CD4-positive, alpha-beta T cell treated with Interferon alpha-2 for 1 hour (primary cell): ENCODE measurements at regions not wholly inside any gene's neighbourhood (a gene's known extent, or its start where the extent isn't known, plus 50 kb on each side); places are given as distances from the start of the nearest gene placed in this dataset.

ENCODE experiments used
- DNase-seq, 2 donors: peaks; one replicate each; pipeline ENCODE4 v3.0.0-alpha.2; 2020 to 2022

GRCh38 chr14:95442016-95442632 lies 74.3 kb downstream of the SYNE3 start:
- DNase-seq = no peak

GRCh38 chr14:95440951-95441350 lies 75.5 kb downstream of the SYNE3 start:
- no peak for DNase-seq

- DNase-seq = no peak
Observed at GRCh38 chr14:95440496-95440895, 76.0 kb downstream of the SYNE3 start.

GRCh38 chr14:95439881-95440280 lies 76.6 kb downstream of the SYNE3 start:
- no peak for DNase-seq

- no peak for DNase-seq
Observed at GRCh38 chr14:95437715-95438114, 78.7 kb downstream of the SYNE3 start.

- no peak for DNase-seq
Observed at GRCh38 chr14:95436354-95436753, 80.1 kb downstream of the SYNE3 start.

- DNase-seq = no peak
Observed at GRCh38 chr14:95434121-95434520, 82.3 kb downstream of the SYNE3 start.

- no peak for DNase-seq
Observed at GRCh38 chr14:95433094-95433478, 83.4 kb downstream of the SYNE3 start.

GRCh38 chr14:95432144-95433093 lies 84.0 kb downstream of the SYNE3 start:
- no peak for DNase-seq

GRCh38 chr14:95431199-95432143 lies 85.0 kb downstream of the SYNE3 start:
- DNase-seq = peak in 1 of 2 donors; percentile 21

GRCh38 chr14:95428557-95428956 lies 87.9 kb downstream of the SYNE3 start:
- DNase-seq = no peak

GRCh38 chr14:95426116-95426475 lies 90.4 kb downstream of the SYNE3 start:
- DNase-seq = no peak

- DNase-seq = no peak
Observed at GRCh38 chr14:95425369-95426115, 90.9 kb downstream of the SYNE3 start.

GRCh38 chr14:95424529-95424928 lies 91.9 kb downstream of the SYNE3 start:
- DNase-seq = no peak

GRCh38 chr14:95421741-95422140 lies 94.7 kb downstream of the SYNE3 start:
- DNase-seq = no peak

- no peak for DNase-seq
Observed at GRCh38 chr14:95420060-95420459, 96.4 kb downstream of the SYNE3 start.

- DNase-seq = no peak
Observed at GRCh38 chr14:95419569-95419968, 96.9 kb downstream of the SYNE3 start.

GRCh38 chr14:95418858-95419257 lies 97.6 kb downstream of the SYNE3 start:
- no peak for DNase-seq

- DNase-seq = no peak
Observed at GRCh38 chr14:95417492-95417891, 97.8 kb upstream of the CLMN start.

GRCh38 chr14:95415993-95416392 lies 96.3 kb upstream of the CLMN start:
- DNase-seq = no peak

GRCh38 chr14:95413289-95414215 lies 93.8 kb upstream of the CLMN start:
- DNase-seq = no peak
